ENCODE measurements at regions not wholly inside any gene's neighbourhood (a gene's known extent, or its start where the extent isn't known, plus 50 kb on each side); places are given as distances from the start of the nearest gene placed in this dataset.

- Histone ChIP-seq H3K18ac (ENCODE audit: extremely low read depth, low read length) (no peak overlapping the region), H3K27ac (ENCODE audit: low read depth, low read length) (no peak overlapping the region), H2BK120ac (replicated peaks; ENCODE audit: low read depth, low read length) (no peak overlapping the region), H4K8ac (ENCODE audit: extremely low read depth, insufficient read depth, low read length) (no peak overlapping the region), H3K36me3 (ENCODE audit: control insufficient read depth in 2 of 4, insufficient read depth in 4 of 4, low read length in 3 of 4) (no peaks in the 10 kb centered on the region), H2BK12ac (ENCODE audit: low read depth, low read length) (no peak overlapping the region), H2BK20ac (ENCODE audit: low read length) (no peak overlapping the region), H3K79me2 (ENCODE audit: control insufficient read depth in 1 of 2, insufficient read depth in 2 of 2, low read length in 2 of 2) (no peaks in the 10 kb centered on the region), H3K14ac (ENCODE audit: insufficient read length) (no peak overlapping the region), H2AFZ (ENCODE audit: low read length) (no peak overlapping the region), H3K9me3 (ENCODE audit: insufficient read depth in 2 of 2, low read depth in 1 of 2, low read length in 1 of 2) (no peaks in the 10 kb centered on the region), H3K4ac (replicated peaks; ENCODE audit: insufficient read length, low read depth, low read length) (no peak overlapping the region), H3K23ac (ENCODE audit: insufficient read length) (no peak overlapping the region), H3K4me1 (replicated peaks in 1 of 4; ENCODE audit: control insufficient read depth in 3 of 4, insufficient read depth in 4 of 4, low read length in 3 of 4) (no peaks in the 10 kb centered on the region), H3K9ac (replicated peaks in 1 of 4; ENCODE audit: extremely low read depth in 1 of 4, low read depth in 3 of 4, low read length in 3 of 4) (no peak overlapping the region), H2AK5ac (ENCODE audit: low read depth, low read length) (no peak overlapping the region), H2BK5ac (ENCODE audit: low read depth, low read length) (no peak overlapping the region), H3K23me2 (ENCODE audit: low read depth, low read length) (peaks cover 6% of the 10 kb centered on the region; the same call in 1 of the 2 replicates), H3K4me2 (ENCODE audit: insufficient read depth in 1 of 2, low read depth in 2 of 2, low read length in 2 of 2) (no peak overlapping the region), H4K91ac (replicated peaks; ENCODE audit: insufficient read length, low read length) (no peak overlapping the region), H3K79me1 (ENCODE audit: low read depth, low read length) (no peaks in the 10 kb centered on the region), H3K27me3 (replicated peaks in 1 of 4; ENCODE audit: control insufficient read depth in 3 of 4, extremely low read depth in 1 of 4, insufficient read depth in 3 of 4, low read length in 3 of 4) (0 out of 7 replicates have a peak, but pooled peaks cover 0 to 3% (median 0%) of the 10 kb centered on the region in 4 experiments), H3K56ac (replicated peaks; ENCODE audit: insufficient read length, low read depth, low read length) (no peak overlapping the region), H2BK15ac (ENCODE audit: low read length) (no peak overlapping the region), H3K4me3 (ENCODE audit: extremely low read depth in 1 of 4, insufficient read depth in 2 of 4, low read depth in 3 of 4, low read length in 4 of 4) (no peak overlapping the region), H4K5ac (ENCODE audit: insufficient read length, low read depth, low read length) (no peak overlapping the region), H4K20me1 (replicated peaks in 1 of 2; ENCODE audit: control insufficient read depth in 1 of 2, insufficient read depth in 2 of 2, low read length in 2 of 2) (peaks cover 0 to 6% of the 10 kb centered on the region in 2 experiments)
- FAIRE-seq: no peak
- WGBS, 2 experiments (ENCODE audit: extremely low coverage in 1 of 2, insufficient coverage in 1 of 2, insufficient read length in 1 of 2, insufficient replicate concordance in 2 of 2, low coverage in 1 of 2, low lambda C conversion rate in 2 of 2, missing lambda C conversion rate in 1 of 2): 98 to 100% methylated on average over 1 to 2 of the region's 2 CpGs
- TF ChIP-seq TAF1 (IDR thresholded peaks at IDR 0.05; ENCODE audit: low read depth, low read length) (no peak), MAFK (IDR thresholded peaks at IDR 0.05; ENCODE audit: low read depth, low read length) (no peak), HDAC6 (IDR thresholded peaks at IDR 0.05; ENCODE audit: low read depth, low read length) (no peak), RBBP5 (IDR thresholded peaks at IDR 0.05; ENCODE audit: borderline replicate concordance, low read depth, low read length) (no peak)
- ChIA-PET CTCF (ENCODE audit: partially characterized antibody) (no interaction called here), POLR2A (ENCODE audit: partially characterized antibody) (no interaction called here)
- DNase-seq (ENCODE audit: low read depth in 1 of 2, low spot score in 2 of 2): no peak
Observed at GRCh38 chr7:69257592-69257991, 340.7 kb upstream of the AUTS2 start.

All from H1 (cell line).